GM12878 (cell line): ENCODE measurements at regions not wholly inside any gene's neighbourhood (a gene's known extent, or its start where the extent isn't known, plus 50 kb on each side); places are given as distances from the start of the nearest gene placed in this dataset.

Experiments used
- ATAC-seq: fragments of 200-7000 bp; cut with Tn5 transposase; 3 replicates; pipeline ENCODE4 v1.9.1; 2020; ENCODE audit warnings: mild to moderate bottlenecking, moderate library complexity
- BruUV-seq: library from RNA; stranded (reverse); fragments of 400-500 nt; replicated peaks from 2 replicates; lab custom pipeline; 2021; lab: Mats Ljungman, UMichigan
- CTCF ChIA-PET: fragments of 300-600 bp; sonication (Branson Sonifier 250); formaldehyde crosslinking; extraction: SDS; loops from one replicate; lab custom pipeline; 2021; ENCODE audit warnings: inconsistent platforms; lab: Yijun Ruan, JAX
- POLR2A ChIA-PET: fragments of 350-600 bp; formaldehyde crosslinking; extraction: SDS; loops from one replicate; lab custom pipeline; 2021; ENCODE audit warnings: inconsistent platforms; lab: Charles Lee
- RAD21 ChIA-PET: fragments of 300-600 bp; sonication (Branson Sonifier 250); formaldehyde crosslinking; loops from one replicate; lab custom pipeline; 2023; ENCODE audit warnings: antibody characterized with exemption; ENCODE audit not compliant: unreplicated experiment; lab: Charles Lee
- SMC1A ChIA-PET: fragments of 300-600 bp; sonication (Branson Sonifier 250); formaldehyde crosslinking; loops from one replicate; lab custom pipeline; 2023; ENCODE audit not compliant: unreplicated experiment, uncharacterized antibody; lab: Charles Lee
- DNase-seq: peaks from one replicate; pipeline ENCODE4 v3.0.0-alpha.2; 2011; ENCODE audit warnings: low read depth, low spot score
- FAIRE-seq: peaks from 3 replicates; lab custom pipeline; 2011; peaks lifted over from hg19 to GRCh38; lab: Jason Lieb, UNC
- H2AFZ ChIP-seq: 2 replicates; pipeline ENCODE4 v1.6.0; 2011; ENCODE audit warnings: low read depth, low read length, control low read depth; ENCODE audit not compliant: control insufficient read depth
- H3K27ac ChIP-seq: 2 replicates; pipeline ENCODE4 v1.5.1; 2011; ENCODE audit warnings: control low read depth; ENCODE audit not compliant: control insufficient read depth, insufficient read depth
- H3K27me3 ChIP-seq, 2 experiments: replicated peaks in 1 of 2; 2 replicates each; pipeline versions ENCODE4 v1.6.0 to v1.6.1; 2011; ENCODE audit warnings: low read length in 1 of 2; ENCODE audit not compliant: control insufficient read depth in 2 of 2, insufficient read depth in 2 of 2
- H3K36me3 ChIP-seq, 2 experiments: 2 replicates each; pipeline ENCODE4 v1.5.1; 2011; ENCODE audit warnings: low read length in 1 of 2; ENCODE audit not compliant: control insufficient read depth in 2 of 2, insufficient read depth in 2 of 2
- H3K4me1 ChIP-seq: 2 replicates; pipeline ENCODE4 v1.6.1; 2011; ENCODE audit warnings: mild to moderate bottlenecking, low read length, moderate library complexity, mixed read lengths; ENCODE audit not compliant: control insufficient read depth, insufficient read depth
- H3K4me2 ChIP-seq: 2 replicates; pipeline ENCODE4 v1.6.0; 2011; ENCODE audit warnings: control low read depth; ENCODE audit not compliant: control insufficient read depth, insufficient read depth
- H3K4me3 ChIP-seq: fragments of 200-600 bp; sonication (generic); 2 replicates; pipeline ENCODE4 v1.5.1; 2016
- H3K79me2 ChIP-seq: 2 replicates; pipeline ENCODE4 v1.6.0; 2011; ENCODE audit warnings: low read length; ENCODE audit not compliant: control insufficient read depth, insufficient read depth
- H3K9ac ChIP-seq: 2 replicates; pipeline ENCODE4 v1.8.0; 2011; ENCODE audit warnings: low read length, control low read depth, mixed read lengths; ENCODE audit not compliant: control insufficient read depth, insufficient read depth
- H3K9me3 ChIP-seq: replicated peaks from 3 replicates; pipeline ENCODE4 v1.5.1; 2011; ENCODE audit warnings: mild to moderate bottlenecking, low read length; ENCODE audit not compliant: control insufficient read depth, insufficient read depth
- H4K20me1 ChIP-seq: 2 replicates; pipeline ENCODE4 v1.6.0; 2011; ENCODE audit not compliant: control insufficient read depth, insufficient read depth
- ATF3 ChIP-seq: IDR thresholded peaks from 2 replicates; pipeline ENCODE4 v1.6.1; 2011; ENCODE audit warnings: low read depth, mild to moderate bottlenecking, low read length, moderate library complexity, borderline replicate concordance; ENCODE audit errors: extremely low read depth
- CBFB ChIP-seq: IDR thresholded peaks from 2 replicates; pipeline ENCODE4 v1.6.1; 2016; ENCODE audit warnings: antibody characterized with exemption, low read depth
- CBX5 ChIP-seq: sonication (generic); IDR thresholded peaks from 2 replicates; pipeline ENCODE4 v1.6.1; 2016; ENCODE audit warnings: low read depth, moderate library complexity, mild to moderate bottlenecking, inconsistent platforms
- E2F4 ChIP-seq: IDR thresholded peaks from 2 replicates; pipeline ENCODE4 v1.6.1; 2012; ENCODE audit warnings: low read depth, low read length, improper control_type of control experiment
- KDM1A ChIP-seq: fragments of 200-600 bp; sonication (generic); IDR thresholded peaks from 2 replicates; pipeline ENCODE4 v1.6.1; 2016; ENCODE audit warnings: borderline replicate concordance
- MTA2 ChIP-seq: fragments of 450-650 bp; IDR thresholded peaks from 2 replicates; pipeline ENCODE4 v1.6.1; 2016; ENCODE audit warnings: low read depth, mild to moderate bottlenecking, moderate library complexity
- PAX8 ChIP-seq: fragments of 450-650 bp; IDR thresholded peaks from 2 replicates; pipeline ENCODE4 v1.6.1; 2017; ENCODE audit warnings: mild to moderate bottlenecking, moderate library complexity
- POLR2AphosphoS5 ChIP-seq: IDR thresholded peaks from 2 replicates; pipeline ENCODE4 v1.6.1; 2011; ENCODE audit warnings: mild to moderate bottlenecking, low read length, inconsistent platforms
- PRDM15 ChIP-seq: fragments of 450-650 bp; formaldehyde crosslinking; IDR thresholded peaks from 2 replicates; pipeline ENCODE4 v1.4.0; 2020; ENCODE audit warnings: mild to moderate bottlenecking, moderate library complexity
- ZBTB11 ChIP-seq: fragments of 450-650 bp; formaldehyde crosslinking; IDR thresholded peaks from 2 replicates; pipeline ENCODE4 v1.5.0; 2022; ENCODE audit warnings: mild to moderate bottlenecking, missing genetic modification characterization
- WGBS: methylation state at CpG from one replicate; pipeline ENCODE4 v1.1.6; 2016; ENCODE audit warnings: low lambda C conversion rate; ENCODE audit not compliant: insufficient replicate concordance, insufficient coverage; ENCODE audit errors: missing lambda C conversion rate; 5-methylcytosine and 5-hydroxymethylcytosine counted together
- in situ Hi-C: fragments of 300-500 bp; cut with MboI; formaldehyde crosslinking; loops from 9 replicates; pipeline ENCODE4 v1.14.3; 2018; ENCODE audit warnings: mixed read lengths
- intact Hi-C: fragments of 100-400 bp; cut with micrococcal nuclease; formaldehyde crosslinking; loops from one replicate; pipeline ENCODE4 v1.14.2; 2022; ENCODE audit not compliant: unreplicated experiment

GRCh38 chr2:139357972-139358371, 577.8 kb upstream of the NXPH2 start:
- no peak for TF ChIP-seq ATF3
- no peak for TF ChIP-seq PAX8
- no peak for TF ChIP-seq CBX5
- no peak for TF ChIP-seq KDM1A
- no peak for TF ChIP-seq POLR2AphosphoS5
- no peak for TF ChIP-seq ZBTB11
- no peak for TF ChIP-seq E2F4
- TF ChIP-seq PRDM15: no peak
- no peak for TF ChIP-seq MTA2
- no peak for TF ChIP-seq CBFB
- ChIA-PET RAD21 (no interaction called here), CTCF (no interaction called here), POLR2A (no interaction called here), SMC1A (no interaction called here)
- 13% methylated on average over 3 of the region's 3 CpGs for whole genome bisulfite sequencing
- H3K27me3 ChIP-seq: no peaks in the 10 kb centered on the region
- H3K79me2 ChIP-seq: no peaks in the 10 kb centered on the region
- H3K27ac ChIP-seq: no peak overlapping the region
- no peak overlapping the region for H3K4me3 ChIP-seq
- no peaks in the 10 kb centered on the region for H3K4me1 ChIP-seq
- no peaks in the 10 kb centered on the region for H4K20me1 ChIP-seq
- intact Hi-C loops: no loop called here
- DNase-seq (no peak), ATAC-seq (no peak), FAIRE-seq (no peak)
- H3K9me3 ChIP-seq: no peaks in the 10 kb centered on the region
- H3K4me2 ChIP-seq: no peak overlapping the region
- BruUV-seq: no TSS peak
- in situ Hi-C loops: no loop called here
- no peaks in the 10 kb centered on the region for H3K36me3 ChIP-seq
- no peak overlapping the region for H3K9ac ChIP-seq
- no peak overlapping the region for H2AFZ ChIP-seq
